ENCODE measurements at regions not wholly inside any gene's neighbourhood (a gene's known extent, or its start where the extent isn't known, plus 50 kb on each side); places are given as distances from the start of the nearest gene placed in this dataset.

- Histone ChIP-seq H3K4me1 (no peaks in the 10 kb centered on the region), H3K27ac (no peak overlapping the region), H3K27me3 (no peaks in the 10 kb centered on the region), H3K9me3 (no peaks in the 10 kb centered on the region), H3K36me3 (no peaks in the 10 kb centered on the region), H3K4me3 (no peak overlapping the region)
- ATAC-seq, result no peak
- intact Hi-C loops (cut with DNase I), result no loop called here
- no peak for TF ChIP-seq CTCF (IDR thresholded peaks at IDR 0.05)
- no peak for DNase-seq
Measured at GRCh38 chr3:168162172-168162571, 66.4 kb upstream of the GOLIM4 start.

GRCh38 chr3:168161696-168162095, 66.0 kb upstream of the GOLIM4 start:
- Histone ChIP-seq H3K4me3 (no peak overlapping the region), H3K36me3 (no peaks in the 10 kb centered on the region), H3K9me3 (no peaks in the 10 kb centered on the region), H3K4me1 (no peaks in the 10 kb centered on the region), H3K27me3 (no peaks in the 10 kb centered on the region), H3K27ac (no peak overlapping the region)
- ATAC-seq (no peak), DNase-seq (peak in 1 of 4 donors; percentile 16)
- TF ChIP-seq CTCF (IDR thresholded peaks at IDR 0.05), result no peak
- intact Hi-C loops (cut with DNase I), result no loop called here

- no peak for TF ChIP-seq CTCF (IDR thresholded peaks at IDR 0.05)
- ATAC-seq, result no peak
- Histone ChIP-seq H3K36me3 (no peaks in the 10 kb centered on the region), H3K9me3 (peaks cover 0 to 2% of the 10 kb centered on the region in 2 donors), H3K27me3 (no peaks in the 10 kb centered on the region), H3K4me1 (no peaks in the 10 kb centered on the region), H3K27ac (no peak overlapping the region), H3K4me3 (no peak overlapping the region)
- no peak for DNase-seq
- intact Hi-C loops (cut with DNase I), result loop anchor here in 1 of 2 donors (10.0 kb wide), 1 partner anchor 103 kb away; no protein-coding TSS in a partner anchor
Measured at GRCh38 chr3:168157903-168158302, 62.2 kb upstream of the GOLIM4 start.

- Histone ChIP-seq H3K9me3 (peaks cover 0 to 9% of the 10 kb centered on the region in 2 donors), H3K27ac (no peak overlapping the region), H3K4me3 (no peak overlapping the region), H3K4me1 (no peaks in the 10 kb centered on the region), H3K36me3 (no peaks in the 10 kb centered on the region), H3K27me3 (no peaks in the 10 kb centered on the region)
- intact Hi-C loops (cut with DNase I), result loop anchor here in 1 of 2 donors (10.0 kb wide), 1 partner anchor 102 kb away; no protein-coding TSS in a partner anchor
- no peak for DNase-seq
- no peak for TF ChIP-seq CTCF (IDR thresholded peaks at IDR 0.05)
- ATAC-seq, result no peak
Measured at GRCh38 chr3:168157099-168157700, 61.5 kb upstream of the GOLIM4 start.

- DNase-seq, result no peak
- H3K36me3 ChIP-seq, result no peaks in the 10 kb centered on the region
- TF ChIP-seq CTCF (IDR thresholded peaks at IDR 0.05), result no peak
- ATAC-seq, result peak; percentile 42
- intact Hi-C loops (cut with DNase I), result loop anchor here in 1 of 2 donors (10.0 kb wide), 1 partner anchor 102 kb away; no protein-coding TSS in a partner anchor
- H3K4me1 ChIP-seq, result no peaks in the 10 kb centered on the region
- H3K9me3 ChIP-seq, result peaks cover 0 to 14% of the 10 kb centered on the region in 2 donors
- no peak overlapping the region for H3K4me3 ChIP-seq
- no peak overlapping the region for H3K27ac ChIP-seq
- no peaks in the 10 kb centered on the region for H3K27me3 ChIP-seq
Measured at GRCh38 chr3:168156479-168156878, 60.8 kb upstream of the GOLIM4 start.

Measured in left lung (tissue), 4 donors.